ENCODE measurements at regions not wholly inside any gene's neighbourhood (a gene's known extent, or its start where the extent isn't known, plus 50 kb on each side); places are given as distances from the start of the nearest gene placed in this dataset.
"Not testable (repeated sequence)": the region's sequence is repeated elsewhere in the genome, so short reads cannot be mapped to it uniquely, and the experiment has no call there.

DNA sequence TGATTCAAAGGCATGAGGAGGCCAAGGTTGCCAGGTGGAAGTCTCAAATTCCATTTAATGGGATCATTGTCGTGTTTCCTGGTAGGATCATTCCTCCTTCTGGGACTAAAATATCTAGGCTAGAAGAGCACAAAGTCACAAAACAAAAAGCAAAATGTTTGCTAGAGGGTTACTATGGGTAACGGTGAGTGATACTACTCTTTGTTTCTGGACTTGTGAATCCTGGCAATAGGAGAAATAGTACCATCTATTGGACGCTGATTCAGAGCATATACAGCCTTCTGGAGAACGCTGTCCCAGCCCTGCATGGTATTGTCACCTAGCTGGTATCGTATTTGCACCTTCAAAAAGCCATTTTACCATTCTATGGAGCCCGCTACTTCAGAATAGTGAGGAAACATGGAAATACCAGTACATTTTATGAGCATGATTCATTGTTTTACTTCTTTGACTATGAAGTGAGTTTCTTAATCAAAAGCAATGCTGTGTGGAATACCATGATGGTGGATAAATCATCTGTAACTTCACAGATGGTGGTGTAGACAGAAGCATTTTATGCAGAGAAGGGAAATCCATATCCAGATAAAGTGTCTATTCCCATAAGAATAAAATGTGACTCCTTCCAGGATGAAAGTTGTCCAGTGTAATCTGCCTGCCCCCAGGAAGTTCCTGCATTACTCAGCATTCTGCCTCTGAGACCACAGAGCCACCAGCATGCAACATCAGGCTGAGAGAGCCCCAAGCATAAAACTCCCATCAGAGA, 361.0 kb downstream of the ETV1 start:
- TF ChIP-seq POLR2A (IDR thresholded peaks at IDR 0.05) (no peak), CTCF (IDR thresholded peaks at IDR 0.05) (no peak), EP300 (IDR thresholded peaks at IDR 0.05) (no peak), POLR2AphosphoS5 (IDR thresholded peaks at IDR 0.05) (no peak)
- Histone ChIP-seq H3K36me3 (no peaks in the 10 kb centered on the region), H3K9me3 (no peaks in the 10 kb centered on the region), H3K27me3 (no peaks in the 10 kb centered on the region), H3K27ac (no peak overlapping the region), H3K4me3 (no peak overlapping the region), H3K4me1 (no peaks in the 10 kb centered on the region)
- intact Hi-C loops (cut with DNase I): no loop called here
- 80 to 84% methylated on average over 6 of the region's 6 CpGs for WGBS, 2 donors
- DNase-seq: no peak

- H3K27me3 ChIP-seq; H3K9me3 ChIP-seq; DNase-seq; H3K4me3 ChIP-seq; H3K27ac ChIP-seq; H3K4me1 ChIP-seq; intact Hi-C loops (cut with DNase I); H3K36me3 ChIP-seq: not testable (repeated sequence)
- 5 to 51% methylated on average over 1 of the region's 2 CpGs for WGBS, 2 donors
Observed at GRCh38 chr7:13631207-13632049, 358.0 kb downstream of the ETV1 start.

GRCh38 chr7:13633857-13634256, 355.6 kb downstream of the ETV1 start:
- WGBS, 2 donors: 88 to 89% methylated on average over 3 of the region's 3 CpGs
- intact Hi-C loops (cut with DNase I): no loop called here
- no peaks in the 10 kb centered on the region for H3K27me3 ChIP-seq
- DNase-seq: no peak
- H3K4me3 ChIP-seq: no peak overlapping the region
- TF ChIP-seq EP300 (IDR thresholded peaks at IDR 0.05) (no peak), POLR2A (IDR thresholded peaks at IDR 0.05) (no peak), POLR2AphosphoS5 (IDR thresholded peaks at IDR 0.05) (no peak), CTCF (IDR thresholded peaks at IDR 0.05) (no peak)
- H3K9me3 ChIP-seq: no peaks in the 10 kb centered on the region
- no peaks in the 10 kb centered on the region for H3K36me3 ChIP-seq
- H3K4me1 ChIP-seq: no peaks in the 10 kb centered on the region
- H3K27ac ChIP-seq: no peak overlapping the region

DNA sequence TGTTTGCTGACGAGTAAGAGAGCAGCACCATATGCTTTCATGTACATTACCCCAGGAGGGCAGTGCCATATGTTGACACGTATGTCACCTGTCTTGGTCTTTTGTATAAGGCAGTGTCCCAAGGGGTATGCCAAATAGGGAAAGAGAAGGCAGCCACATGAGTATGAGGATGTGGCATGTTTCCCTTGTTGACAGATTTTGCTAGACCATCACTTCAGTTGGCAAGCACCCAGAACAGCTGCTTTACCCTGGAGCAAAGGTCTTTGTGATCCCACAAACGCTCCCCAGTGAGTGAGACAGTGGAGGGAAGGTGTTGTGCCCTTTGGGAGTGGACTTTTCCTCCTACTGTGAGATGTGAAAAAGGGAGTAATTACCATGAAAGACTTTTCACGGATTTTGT, 350.1 kb downstream of the ETV1 start:
- no peaks in the 10 kb centered on the region for H3K9me3 ChIP-seq
- H3K27me3 ChIP-seq: no peaks in the 10 kb centered on the region
- TF ChIP-seq CTCF (IDR thresholded peaks at IDR 0.05): no peak
- no peak for TF ChIP-seq POLR2A (IDR thresholded peaks at IDR 0.05)
- TF ChIP-seq EP300 (IDR thresholded peaks at IDR 0.05): no peak
- TF ChIP-seq POLR2AphosphoS5 (IDR thresholded peaks at IDR 0.05): no peak
- no peak overlapping the region for H3K4me3 ChIP-seq
- H3K36me3 ChIP-seq: no peaks in the 10 kb centered on the region
- H3K27ac ChIP-seq: no peak overlapping the region
- no peaks in the 10 kb centered on the region for H3K4me1 ChIP-seq
- WGBS, 2 donors: 51 to 65% methylated on average over 4 of the region's 4 CpGs
- DNase-seq: no peak
- intact Hi-C loops (cut with DNase I): no loop called here

DNA sequence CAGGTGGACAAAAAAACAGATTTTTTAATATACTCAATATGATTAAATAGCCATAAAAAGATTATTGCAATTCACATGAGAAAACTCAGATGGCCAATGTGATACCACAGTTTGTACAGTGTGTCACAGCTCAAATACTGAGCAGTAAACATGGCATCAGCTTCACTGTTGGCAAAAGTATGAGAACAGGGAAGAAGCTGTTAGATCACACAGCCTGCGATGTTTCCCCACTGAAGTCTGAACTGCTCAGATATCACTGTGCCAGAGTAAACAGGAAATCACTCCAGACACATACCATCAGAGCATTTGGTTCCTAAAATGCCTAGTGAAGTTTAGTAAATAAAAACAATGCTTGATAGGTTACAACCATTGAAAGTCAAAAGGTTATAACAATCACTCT, 347.8 kb downstream of the ETV1 start:
- Histone ChIP-seq H3K36me3 (no peaks in the 10 kb centered on the region), H3K27me3 (no peaks in the 10 kb centered on the region), H3K9me3 (no peaks in the 10 kb centered on the region), H3K27ac (no peak overlapping the region), H3K4me1 (no peaks in the 10 kb centered on the region), H3K4me3 (no peak overlapping the region)
- no peak for TF ChIP-seq EP300 (IDR thresholded peaks at IDR 0.05)
- TF ChIP-seq POLR2A (IDR thresholded peaks at IDR 0.05): no peak
- no peak for TF ChIP-seq POLR2AphosphoS5 (IDR thresholded peaks at IDR 0.05)
- no peak for TF ChIP-seq CTCF (IDR thresholded peaks at IDR 0.05)
- no peak for DNase-seq
- WGBS, 2 donors: 10 to 47% methylated on average over 1 of the region's 1 CpG
- intact Hi-C loops (cut with DNase I): no loop called here

Measured in sigmoid colon (tissue), 6 donors.